Calu3 (cell line): ENCODE measurements at regions not wholly inside any gene's neighbourhood (a gene's known extent, or its start where the extent isn't known, plus 50 kb on each side); places are given as distances from the start of the nearest gene placed in this dataset.

Source experiments
- BruUV-seq: library from RNA; stranded (reverse); fragments of 400-500 nt; replicated peaks from 2 replicates; lab custom pipeline; 2021; lab: Mats Ljungman, UMichigan
- CTCF ChIA-PET: fragments of 300-600 bp; sonication (Branson Sonifier 250); formaldehyde crosslinking; loops from one replicate; lab custom pipeline; 2022; ENCODE audit warnings: antibody characterized with exemption; lab: Charles Lee
- DNase-seq: peaks from one replicate; pipeline ENCODE4 v3.0.0; 2022
- H3K27ac Mint-ChIP-seq: one replicate; pipeline ENCODE4 v1.8.0; 2022; ENCODE audit warnings: mixed read lengths; ENCODE audit not compliant: unreplicated experiment
- H3K27me3 Mint-ChIP-seq: one replicate; pipeline ENCODE4 v1.8.0; 2022; ENCODE audit warnings: mixed read lengths; ENCODE audit not compliant: unreplicated experiment
- H3K36me3 Mint-ChIP-seq: one replicate; pipeline ENCODE4 v1.8.0; 2022; ENCODE audit warnings: mild to moderate bottlenecking, moderate library complexity, mixed read lengths; ENCODE audit not compliant: insufficient read depth, unreplicated experiment
- H3K4me1 Mint-ChIP-seq: one replicate; pipeline ENCODE4 v1.8.0; 2022; ENCODE audit warnings: mild to moderate bottlenecking, low read depth, mixed read lengths; ENCODE audit not compliant: unreplicated experiment
- H3K4me3 Mint-ChIP-seq: one replicate; pipeline ENCODE4 v1.8.0; 2022; ENCODE audit warnings: mild to moderate bottlenecking, low read depth, moderate library complexity, mixed read lengths; ENCODE audit not compliant: unreplicated experiment
- H3K9me3 Mint-ChIP-seq: one replicate; pipeline ENCODE4 v1.8.0; 2022; ENCODE audit warnings: low read depth, mixed read lengths; ENCODE audit not compliant: unreplicated experiment
- intact Hi-C: fragments of 100-400 bp; cut with micrococcal nuclease; formaldehyde crosslinking; loops from one replicate; pipeline ENCODE4 v1.10.0; 2022; ENCODE audit not compliant: unreplicated experiment
- TF ChIP-seq, protein P1 (sequence below): fragments of 200-600 bp; IDR thresholded peaks from one replicate; pipeline ENCODE4 v1.8.0; 2022; ENCODE audit warnings: antibody characterized with exemption; ENCODE audit not compliant: unreplicated experiment

DNA sequence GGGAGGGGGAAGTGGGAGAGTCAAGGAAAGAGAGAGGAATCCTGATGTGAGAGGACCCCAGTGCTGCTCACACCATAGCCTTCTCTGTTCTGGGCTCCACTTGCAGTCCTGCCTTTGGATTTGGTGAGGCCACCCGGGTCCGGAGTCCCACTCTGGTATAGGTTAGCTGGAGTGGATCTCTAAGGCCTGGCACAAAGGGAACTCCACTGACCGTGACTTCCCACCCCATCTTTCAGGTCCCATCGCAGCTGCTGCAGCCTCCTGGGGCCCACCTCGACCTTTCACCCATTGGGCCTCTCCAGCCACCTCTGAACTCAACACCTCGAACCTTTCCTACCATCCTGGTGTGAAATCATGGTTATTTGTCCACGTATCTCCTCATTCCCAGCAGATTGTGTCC is 324.4 kb downstream of the MATN1 start:
- Mint-ChIP-seq H3K4me3 (no peak overlapping the region), H3K27ac (no peak overlapping the region), H3K36me3 (no peaks in the 10 kb centered on the region), H3K4me1 (no peaks in the 10 kb centered on the region), H3K27me3 (peaks cover 85% of the 10 kb centered on the region), H3K9me3 (no peaks in the 10 kb centered on the region)
- DNase-seq, result no peak
- intact Hi-C loops, result no loop called here
- BruUV-seq, result no TSS peak
- CTCF ChIA-PET, result no interaction called here
- TF ChIP-seq, protein P1, sequence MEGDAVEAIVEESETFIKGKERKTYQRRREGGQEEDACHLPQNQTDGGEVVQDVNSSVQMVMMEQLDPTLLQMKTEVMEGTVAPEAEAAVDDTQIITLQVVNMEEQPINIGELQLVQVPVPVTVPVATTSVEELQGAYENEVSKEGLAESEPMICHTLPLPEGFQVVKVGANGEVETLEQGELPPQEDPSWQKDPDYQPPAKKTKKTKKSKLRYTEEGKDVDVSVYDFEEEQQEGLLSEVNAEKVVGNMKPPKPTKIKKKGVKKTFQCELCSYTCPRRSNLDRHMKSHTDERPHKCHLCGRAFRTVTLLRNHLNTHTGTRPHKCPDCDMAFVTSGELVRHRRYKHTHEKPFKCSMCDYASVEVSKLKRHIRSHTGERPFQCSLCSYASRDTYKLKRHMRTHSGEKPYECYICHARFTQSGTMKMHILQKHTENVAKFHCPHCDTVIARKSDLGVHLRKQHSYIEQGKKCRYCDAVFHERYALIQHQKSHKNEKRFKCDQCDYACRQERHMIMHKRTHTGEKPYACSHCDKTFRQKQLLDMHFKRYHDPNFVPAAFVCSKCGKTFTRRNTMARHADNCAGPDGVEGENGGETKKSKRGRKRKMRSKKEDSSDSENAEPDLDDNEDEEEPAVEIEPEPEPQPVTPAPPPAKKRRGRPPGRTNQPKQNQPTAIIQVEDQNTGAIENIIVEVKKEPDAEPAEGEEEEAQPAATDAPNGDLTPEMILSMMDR, result no peak

DNA sequence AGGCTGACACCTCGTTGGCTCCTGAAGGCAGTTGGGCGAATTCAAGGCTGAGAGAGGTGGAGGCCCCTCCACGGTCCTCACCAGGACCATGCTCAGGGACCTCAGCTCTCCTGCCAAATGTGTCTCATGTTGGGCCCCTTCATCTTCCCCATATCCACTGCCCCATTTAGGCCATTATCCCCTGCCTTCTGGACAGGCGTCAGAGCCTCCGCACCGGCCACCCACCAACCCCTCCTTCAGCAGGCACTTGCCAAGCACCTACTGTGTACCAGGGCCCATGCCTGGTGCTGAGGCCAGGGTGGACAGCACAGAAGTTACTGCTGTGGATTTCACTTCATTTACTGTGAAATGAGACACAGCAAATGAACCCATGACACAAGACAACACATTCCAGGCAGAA is 325.8 kb downstream of the MATN1 start:
- BruUV-seq, result no TSS peak
- no peaks in the 10 kb centered on the region for H3K9me3 Mint-ChIP-seq
- CTCF ChIA-PET, result no interaction called here

DNA sequence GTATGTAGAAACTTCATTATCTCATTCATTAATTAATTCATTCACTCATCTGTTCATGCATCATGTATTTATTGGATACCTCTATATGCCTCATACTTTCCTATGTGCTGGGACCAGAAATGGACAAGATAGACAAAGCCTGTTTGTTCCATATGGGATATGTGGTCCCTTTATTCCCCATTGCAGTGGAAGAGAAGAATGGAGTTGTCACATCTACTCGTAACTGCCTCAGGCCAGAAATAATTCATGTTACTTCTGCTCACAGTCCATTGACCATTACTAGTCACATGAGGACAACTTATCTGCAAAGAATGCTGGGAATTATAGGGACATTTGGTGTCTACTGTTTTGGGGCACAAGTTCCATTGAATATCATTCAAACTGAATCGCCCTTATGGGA is 327.8 kb downstream of the MATN1 start:
- Mint-ChIP-seq H3K36me3 (no peaks in the 10 kb centered on the region), H3K4me3 (no peak overlapping the region), H3K4me1 (no peaks in the 10 kb centered on the region), H3K27me3 (peaks cover 83% of the 10 kb centered on the region), H3K9me3 (no peaks in the 10 kb centered on the region), H3K27ac (no peak overlapping the region)
- no TSS peak for BruUV-seq
- DNase-seq, result no peak
- TF ChIP-seq, protein P1, result no peak
- intact Hi-C loops, result no loop called here
- CTCF ChIA-PET, result no interaction called here

More for the DNA sequence above, 325.8 kb downstream of the MATN1 start:
- H3K27me3 Mint-ChIP-seq, result peaks cover 84% of the 10 kb centered on the region
- intact Hi-C loops, result no loop called here
- no peaks in the 10 kb centered on the region for H3K36me3 Mint-ChIP-seq
- no peak for DNase-seq
- no peak overlapping the region for H3K4me3 Mint-ChIP-seq
- H3K27ac Mint-ChIP-seq, result no peak overlapping the region
- no peaks in the 10 kb centered on the region for H3K4me1 Mint-ChIP-seq
- TF ChIP-seq, protein P1, result no peak

DNA sequence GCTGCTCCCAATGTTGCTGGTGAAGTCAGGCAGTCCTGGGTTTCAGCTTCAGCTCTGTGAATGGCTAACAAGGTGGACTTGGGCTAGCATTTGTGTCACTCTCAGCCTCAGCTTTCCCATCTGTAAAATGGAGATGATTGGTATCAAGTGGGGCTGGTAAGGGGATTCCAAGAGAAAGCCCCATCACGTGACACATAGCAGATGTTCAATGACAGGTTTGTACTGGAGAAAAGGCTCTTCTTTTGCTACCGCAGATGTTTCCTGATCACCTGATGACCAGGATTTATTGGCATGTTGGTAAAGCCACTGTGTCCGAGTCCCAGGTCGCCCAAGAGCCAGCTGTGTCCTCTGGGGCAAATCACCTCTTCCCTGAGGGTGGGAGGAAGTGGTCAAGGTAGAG is 335.0 kb downstream of the MATN1 start:
- Mint-ChIP-seq H3K4me3 (no peak overlapping the region), H3K27me3 (peaks cover 95% of the 10 kb centered on the region), H3K27ac (no peak overlapping the region)

More for the DNA sequence above, 335.0 kb downstream of the MATN1 start:
- H3K4me1 Mint-ChIP-seq, result no peaks in the 10 kb centered on the region
- no TSS peak for BruUV-seq
- DNase-seq, result no peak
- H3K9me3 Mint-ChIP-seq, result no peaks in the 10 kb centered on the region
- TF ChIP-seq, protein P1, result no peak
- intact Hi-C loops, result no loop called here
- CTCF ChIA-PET, result no interaction called here
- H3K36me3 Mint-ChIP-seq, result peaks cover 4% of the 10 kb centered on the region
